ENCODE measurements at regions not wholly inside any gene's neighbourhood (a gene's known extent, or its start where the extent isn't known, plus 50 kb on each side); places are given as distances from the start of the nearest gene placed in this dataset.
"Not testable (repeated sequence)": the region's sequence is repeated elsewhere in the genome, so short reads cannot be mapped to it uniquely, and the experiment has no call there.

- not testable (repeated sequence) for TF ChIP-seq RFX5 (IDR thresholded peaks at IDR 0.05); EHMT2 (IDR thresholded peaks at IDR 0.05; ENCODE audit: low read depth)
Observed at GRCh38 chr3:130184152-130185024, 102.8 kb downstream of the ALG1L2 start.
